ENCODE measurements at regions not wholly inside any gene's neighbourhood (a gene's known extent, or its start where the extent isn't known, plus 50 kb on each side); places are given as distances from the start of the nearest gene placed in this dataset.

DNA sequence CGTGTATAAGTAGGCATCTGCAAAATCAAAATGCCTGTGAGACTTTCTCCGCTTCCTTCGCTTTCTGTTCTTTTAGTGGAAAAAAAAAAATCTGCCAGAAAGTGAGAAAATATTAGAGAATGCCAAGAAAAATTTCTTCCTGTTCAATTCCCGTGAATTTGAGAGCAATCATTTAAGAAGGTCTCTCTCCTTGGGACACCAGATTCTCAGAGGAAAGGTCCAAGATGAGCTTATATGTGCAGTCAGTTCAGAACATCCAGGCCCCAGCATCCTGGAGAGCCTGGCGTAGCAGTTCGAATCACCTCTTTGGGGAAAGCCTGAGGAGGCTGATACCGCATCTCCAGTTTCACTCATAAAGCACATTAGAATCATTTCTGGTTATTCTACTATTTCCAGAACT lies 912.8 kb downstream of the GALC start:
- Histone ChIP-seq H3K27me3 (ENCODE audit: insufficient read depth, low read length) (no peaks in the 10 kb centered on the region), H3K27ac (ENCODE audit: low read depth, low read length) (no peak overlapping the region), H3K36me3 (ENCODE audit: insufficient read depth, low read length) (no peaks in the 10 kb centered on the region), H3K4me1 (ENCODE audit: insufficient read depth, low read length) (no peaks in the 10 kb centered on the region), H3K9me3 (ENCODE audit: low read depth, low read length) (no peaks in the 10 kb centered on the region), H3K4me3 (ENCODE audit: insufficient read depth, low read length) (no peak overlapping the region), H2AFZ (ENCODE audit: low read length) (no peak overlapping the region), H3K4me2 (ENCODE audit: insufficient read depth, low read length) (no peak overlapping the region), H4K20me1 (ENCODE audit: insufficient read depth, low read length) (no peaks in the 10 kb centered on the region), H3K79me2 (ENCODE audit: insufficient read depth, low read length) (no peaks in the 10 kb centered on the region)
- TF ChIP-seq, protein P1, sequence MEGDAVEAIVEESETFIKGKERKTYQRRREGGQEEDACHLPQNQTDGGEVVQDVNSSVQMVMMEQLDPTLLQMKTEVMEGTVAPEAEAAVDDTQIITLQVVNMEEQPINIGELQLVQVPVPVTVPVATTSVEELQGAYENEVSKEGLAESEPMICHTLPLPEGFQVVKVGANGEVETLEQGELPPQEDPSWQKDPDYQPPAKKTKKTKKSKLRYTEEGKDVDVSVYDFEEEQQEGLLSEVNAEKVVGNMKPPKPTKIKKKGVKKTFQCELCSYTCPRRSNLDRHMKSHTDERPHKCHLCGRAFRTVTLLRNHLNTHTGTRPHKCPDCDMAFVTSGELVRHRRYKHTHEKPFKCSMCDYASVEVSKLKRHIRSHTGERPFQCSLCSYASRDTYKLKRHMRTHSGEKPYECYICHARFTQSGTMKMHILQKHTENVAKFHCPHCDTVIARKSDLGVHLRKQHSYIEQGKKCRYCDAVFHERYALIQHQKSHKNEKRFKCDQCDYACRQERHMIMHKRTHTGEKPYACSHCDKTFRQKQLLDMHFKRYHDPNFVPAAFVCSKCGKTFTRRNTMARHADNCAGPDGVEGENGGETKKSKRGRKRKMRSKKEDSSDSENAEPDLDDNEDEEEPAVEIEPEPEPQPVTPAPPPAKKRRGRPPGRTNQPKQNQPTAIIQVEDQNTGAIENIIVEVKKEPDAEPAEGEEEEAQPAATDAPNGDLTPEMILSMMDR (IDR thresholded peaks at IDR 0.05; ENCODE audit: extremely low read depth, low read depth, low read length) = no peak
- no peak for DNase-seq (ENCODE audit: insufficient read length, low spot score, missing footprints)

DNA sequence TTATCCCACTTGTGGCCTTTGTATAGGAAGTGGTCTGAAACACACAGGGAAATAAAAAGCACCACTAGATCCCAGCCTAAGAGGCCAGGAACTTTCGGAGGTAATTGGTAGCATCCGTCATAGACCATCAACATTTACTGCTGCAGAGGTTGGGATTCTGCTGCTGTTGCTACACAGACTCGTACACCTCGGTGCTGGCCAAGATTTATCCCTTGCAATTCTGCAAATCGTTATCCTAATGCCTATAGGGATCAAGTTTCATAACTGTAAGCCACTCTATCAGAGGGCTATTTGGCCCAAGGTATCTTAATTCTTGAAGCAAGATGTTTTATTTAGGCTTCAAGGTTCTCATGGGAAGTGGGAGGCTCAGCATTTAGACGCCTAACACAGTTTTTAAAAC lies 913.6 kb downstream of the GALC start:
- no peaks in the 10 kb centered on the region for H4K20me1 ChIP-seq (ENCODE audit: insufficient read depth, low read length)
- no peaks in the 10 kb centered on the region for H3K9me3 ChIP-seq (ENCODE audit: low read depth, low read length)
- DNase-seq (ENCODE audit: insufficient read length, low spot score, missing footprints) = no peak
- no peaks in the 10 kb centered on the region for H3K79me2 ChIP-seq (ENCODE audit: insufficient read depth, low read length)
- no peak overlapping the region for H3K4me2 ChIP-seq (ENCODE audit: insufficient read depth, low read length)
- H3K27ac ChIP-seq (ENCODE audit: low read depth, low read length) = no peak overlapping the region
- TF ChIP-seq, protein P1 (IDR thresholded peaks at IDR 0.05; ENCODE audit: extremely low read depth, low read depth, low read length) = no peak
- H2AFZ ChIP-seq (ENCODE audit: low read length) = no peak overlapping the region
- no peaks in the 10 kb centered on the region for H3K27me3 ChIP-seq (ENCODE audit: insufficient read depth, low read length)
- H3K36me3 ChIP-seq (ENCODE audit: insufficient read depth, low read length) = no peaks in the 10 kb centered on the region
- H3K4me3 ChIP-seq (ENCODE audit: insufficient read depth, low read length) = no peak overlapping the region
- H3K4me1 ChIP-seq (ENCODE audit: insufficient read depth, low read length) = no peaks in the 10 kb centered on the region

DNA sequence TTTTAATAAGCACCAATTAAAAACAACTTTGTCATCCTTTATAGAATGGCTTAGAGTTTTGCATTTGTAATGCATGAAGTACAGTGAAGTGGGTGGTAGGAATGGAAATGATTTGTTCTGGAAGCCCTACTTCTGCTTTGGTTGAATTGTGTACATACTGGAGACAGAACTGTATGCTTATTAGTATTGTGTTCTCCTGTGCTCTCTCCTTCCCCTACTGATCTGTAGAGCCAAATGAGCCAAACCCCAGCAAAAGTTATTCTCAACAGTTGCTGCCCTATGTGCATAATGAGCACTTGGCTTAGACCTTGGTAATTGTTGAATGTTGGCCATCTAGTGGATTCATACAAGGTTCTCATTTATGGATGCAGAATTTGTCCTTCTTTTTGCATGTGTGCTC lies 916.1 kb downstream of the GALC start:
- no peak overlapping the region for H2AFZ ChIP-seq (ENCODE audit: low read length)
- no peaks in the 10 kb centered on the region for H3K4me1 ChIP-seq (ENCODE audit: insufficient read depth, low read length)
- H4K20me1 ChIP-seq (ENCODE audit: insufficient read depth, low read length) = no peaks in the 10 kb centered on the region
- H3K79me2 ChIP-seq (ENCODE audit: insufficient read depth, low read length) = no peaks in the 10 kb centered on the region
- H3K9me3 ChIP-seq (ENCODE audit: low read depth, low read length) = no peaks in the 10 kb centered on the region
- H3K4me3 ChIP-seq (ENCODE audit: insufficient read depth, low read length) = no peak overlapping the region
- TF ChIP-seq, protein P1 (IDR thresholded peaks at IDR 0.05; ENCODE audit: extremely low read depth, low read depth, low read length) = no peak
- no peak for DNase-seq (ENCODE audit: insufficient read length, low spot score, missing footprints)
- no peaks in the 10 kb centered on the region for H3K27me3 ChIP-seq (ENCODE audit: insufficient read depth, low read length)
- no peak overlapping the region for H3K4me2 ChIP-seq (ENCODE audit: insufficient read depth, low read length)
- no peaks in the 10 kb centered on the region for H3K36me3 ChIP-seq (ENCODE audit: insufficient read depth, low read length)
- H3K27ac ChIP-seq (ENCODE audit: low read depth, low read length) = no peak overlapping the region

DNA sequence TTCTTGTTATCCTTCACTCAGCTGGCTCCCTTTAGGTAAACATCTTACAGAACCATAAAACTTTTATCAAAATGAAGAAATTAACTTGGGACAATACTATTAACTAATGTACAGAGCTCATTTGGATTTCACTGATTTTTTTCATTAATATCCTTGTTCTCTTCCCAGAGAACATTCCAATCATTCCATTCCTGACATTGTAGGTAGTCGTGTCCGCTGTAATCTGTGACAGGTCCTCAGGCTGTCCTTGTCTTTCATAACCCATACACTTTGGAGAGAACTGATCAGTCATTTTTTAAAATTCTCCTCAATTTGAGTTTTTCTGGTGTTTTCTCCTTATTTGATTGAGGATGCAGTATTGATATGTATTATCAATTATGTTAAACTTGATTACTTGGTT lies 916.8 kb downstream of the GALC start:
- H3K79me2 ChIP-seq (ENCODE audit: insufficient read depth, low read length) = no peaks in the 10 kb centered on the region
- TF ChIP-seq, protein P1 (IDR thresholded peaks at IDR 0.05; ENCODE audit: extremely low read depth, low read depth, low read length) = no peak
- H2AFZ ChIP-seq (ENCODE audit: low read length) = no peak overlapping the region
- H4K20me1 ChIP-seq (ENCODE audit: insufficient read depth, low read length) = no peaks in the 10 kb centered on the region
- H3K27me3 ChIP-seq (ENCODE audit: insufficient read depth, low read length) = no peaks in the 10 kb centered on the region
- H3K4me1 ChIP-seq (ENCODE audit: insufficient read depth, low read length) = no peaks in the 10 kb centered on the region
- H3K4me2 ChIP-seq (ENCODE audit: insufficient read depth, low read length) = no peak overlapping the region
- H3K27ac ChIP-seq (ENCODE audit: low read depth, low read length) = no peak overlapping the region
- no peaks in the 10 kb centered on the region for H3K9me3 ChIP-seq (ENCODE audit: low read depth, low read length)
- no peaks in the 10 kb centered on the region for H3K36me3 ChIP-seq (ENCODE audit: insufficient read depth, low read length)
- no peak overlapping the region for H3K4me3 ChIP-seq (ENCODE audit: insufficient read depth, low read length)
- DNase-seq (ENCODE audit: insufficient read length, low spot score, missing footprints) = no peak
